Stimulated activated CD8-positive, alpha-beta memory T cell treated with anti-CD3 and anti-CD28 coated beads, Interleukin-15, amount 100 ng/mL, for 48 hours (primary cell): ENCODE measurements at regions not wholly inside any gene's neighbourhood (a gene's known extent, or its start where the extent isn't known, plus 50 kb on each side); places are given as distances from the start of the nearest gene placed in this dataset.

Experiments used
- DNase-seq, 2 donors: peaks; one replicate each; pipeline ENCODE4 v3.0.0-alpha.2; 2020; ENCODE audit warnings: low read depth in 2 of 2

- DNase-seq = no peak
Measured at GRCh38 chr3:118055381-118055780, 979.3 kb downstream of the IGSF11 start.

- DNase-seq = no peak
Measured at GRCh38 chr3:118057086-118057485, 977.6 kb downstream of the IGSF11 start.

DNA sequence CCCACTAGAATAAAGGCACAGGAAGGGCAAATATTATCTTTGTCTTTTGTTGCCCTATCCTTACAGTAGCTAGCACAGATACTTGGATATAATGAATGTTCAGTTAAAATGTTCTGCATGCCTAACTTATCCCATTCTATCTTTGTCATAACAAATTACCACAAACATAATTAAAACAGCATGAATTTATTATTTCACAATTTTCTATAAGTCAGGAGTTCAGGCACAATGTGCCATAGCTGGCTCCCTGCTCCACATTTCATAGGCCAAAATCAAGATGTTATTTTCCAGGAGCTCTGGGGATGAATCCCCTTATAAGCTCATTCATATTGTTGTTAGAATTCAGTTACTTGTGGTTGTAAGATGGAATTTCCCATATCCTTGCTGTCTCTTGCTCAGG is 975.5 kb downstream of the IGSF11 start:
- DNase-seq = no peak

GRCh38 chr3:118067439-118067838 is 967.2 kb downstream of the IGSF11 start:
- no peak for DNase-seq

GRCh38 chr3:118075873-118076272 is 958.8 kb downstream of the IGSF11 start:
- DNase-seq = no peak

GRCh38 chr3:118077332-118077731 is 957.3 kb downstream of the IGSF11 start:
- DNase-seq = no peak

DNA sequence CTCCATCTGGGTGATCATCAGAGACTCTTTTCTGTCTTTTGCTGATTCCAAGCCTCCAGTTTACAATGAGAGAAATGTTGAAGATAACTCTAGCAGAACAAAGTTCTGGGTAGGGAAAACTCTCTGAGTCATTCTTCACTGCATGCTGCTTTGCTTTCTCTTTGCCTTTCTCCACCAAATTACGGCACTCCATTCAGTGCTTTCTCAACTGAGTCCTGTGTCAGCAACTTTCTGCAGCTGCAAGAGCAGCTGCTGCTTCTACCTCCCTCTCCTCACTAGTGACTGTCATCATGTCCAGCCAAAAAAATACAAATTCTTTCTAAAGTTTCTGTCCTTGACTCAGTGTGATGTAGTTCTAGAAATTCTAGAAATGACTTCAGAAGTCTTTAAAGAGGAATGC is 953.8 kb downstream of the IGSF11 start:
- no peak for DNase-seq

GRCh38 chr3:118088696-118089095 is 946.0 kb downstream of the IGSF11 start:
- no peak for DNase-seq

DNA sequence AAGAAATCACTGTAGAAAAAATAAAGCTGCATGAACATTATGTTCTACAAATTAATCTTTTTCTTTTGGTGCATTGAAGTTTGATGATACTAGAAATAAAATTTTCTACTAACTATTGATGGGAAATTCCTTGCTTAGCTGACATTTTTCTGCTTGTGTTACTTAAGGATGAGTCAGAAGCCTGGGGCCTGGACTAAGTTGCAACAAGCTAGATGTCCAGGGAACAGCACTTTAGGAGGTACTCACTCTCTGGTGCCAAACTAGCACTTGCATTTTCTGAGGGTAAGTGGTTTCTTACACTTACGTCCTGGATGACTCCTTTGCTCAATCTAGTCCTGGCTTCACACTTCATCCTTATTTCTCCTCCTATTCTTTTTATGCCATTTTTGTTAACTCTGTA is 945.1 kb downstream of the IGSF11 start:
- DNase-seq = no peak

- DNase-seq = no peak
Measured at GRCh38 chr3:118097226-118097625, 937.4 kb downstream of the IGSF11 start.

- DNase-seq = no peak
Measured at GRCh38 chr3:118097660-118098059, 937.0 kb downstream of the IGSF11 start.

- DNase-seq = no peak
Measured at GRCh38 chr3:118098827-118099226, 935.8 kb downstream of the IGSF11 start.

- no peak for DNase-seq
Measured at GRCh38 chr3:118101891-118102290, 932.8 kb downstream of the IGSF11 start.

- DNase-seq = no peak
Measured at GRCh38 chr3:118102737-118103136, 931.9 kb downstream of the IGSF11 start.

DNA sequence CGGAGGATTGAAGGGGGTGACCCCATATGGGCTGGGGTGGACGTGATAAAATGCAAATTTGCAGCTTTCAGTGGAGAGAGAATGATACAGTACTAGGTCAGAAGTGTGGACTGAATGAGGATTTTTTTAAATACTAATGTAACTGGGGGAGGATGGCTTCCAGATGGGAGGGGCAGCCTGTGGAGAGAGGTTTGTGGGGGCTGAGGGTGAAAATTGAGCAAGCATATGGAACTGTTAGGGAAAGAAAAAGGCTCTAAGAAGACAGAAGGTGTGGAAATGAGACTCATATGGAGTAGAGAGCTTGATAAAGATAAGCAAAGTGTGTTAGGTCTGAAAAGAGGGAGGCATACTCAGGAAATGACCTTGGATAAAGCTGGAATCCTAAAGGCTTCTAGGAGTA is 926.4 kb downstream of the IGSF11 start:
- DNase-seq = no peak

GRCh38 chr3:118108769-118109168 is 925.9 kb downstream of the IGSF11 start:
- no peak for DNase-seq

DNA sequence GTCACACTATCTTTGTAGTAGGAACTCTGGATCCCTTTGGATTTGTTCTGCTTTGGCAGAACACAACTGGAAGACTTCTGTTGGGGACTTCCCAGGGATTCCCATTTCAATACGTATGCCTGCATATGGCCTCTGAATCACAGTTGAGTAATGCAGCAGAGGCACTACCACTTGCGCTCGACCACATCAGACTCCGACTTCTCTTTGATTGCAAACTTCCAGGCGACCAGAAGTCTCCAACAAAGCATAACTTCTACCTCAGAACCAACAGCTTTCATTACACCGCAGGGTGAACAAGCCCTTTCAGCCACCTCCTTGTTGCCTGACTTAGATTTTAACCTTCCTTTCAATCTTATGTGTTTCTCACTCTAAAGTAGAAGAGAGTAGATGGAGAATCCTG is 924.4 kb downstream of the IGSF11 start:
- DNase-seq = no peak

GRCh38 chr3:118116991-118117390 is 917.7 kb downstream of the IGSF11 start:
- DNase-seq = no peak

- no peak for DNase-seq
Measured at GRCh38 chr3:118126751-118127150, 907.9 kb downstream of the IGSF11 start.

GRCh38 chr3:118127992-118128391 is 906.7 kb downstream of the IGSF11 start:
- DNase-seq = no peak

DNA sequence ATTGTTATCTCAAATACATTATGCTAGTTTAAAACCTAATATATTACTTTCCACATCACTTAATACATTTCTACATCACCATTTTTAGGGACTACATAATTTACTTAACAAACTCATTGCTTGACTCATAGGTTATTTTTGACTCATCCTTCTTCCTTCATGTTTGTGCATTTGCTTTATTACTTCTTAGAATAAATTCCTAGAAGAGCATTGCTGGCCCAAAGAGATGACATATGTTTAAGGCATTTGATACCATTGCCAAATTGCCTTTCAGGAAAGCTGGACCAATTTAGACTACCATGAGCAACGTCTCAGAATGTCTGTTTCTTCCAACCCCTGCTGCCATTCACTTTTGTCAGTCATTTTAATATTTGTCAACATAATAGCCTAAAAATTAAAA is 905.8 kb downstream of the IGSF11 start:
- no peak for DNase-seq

DNA sequence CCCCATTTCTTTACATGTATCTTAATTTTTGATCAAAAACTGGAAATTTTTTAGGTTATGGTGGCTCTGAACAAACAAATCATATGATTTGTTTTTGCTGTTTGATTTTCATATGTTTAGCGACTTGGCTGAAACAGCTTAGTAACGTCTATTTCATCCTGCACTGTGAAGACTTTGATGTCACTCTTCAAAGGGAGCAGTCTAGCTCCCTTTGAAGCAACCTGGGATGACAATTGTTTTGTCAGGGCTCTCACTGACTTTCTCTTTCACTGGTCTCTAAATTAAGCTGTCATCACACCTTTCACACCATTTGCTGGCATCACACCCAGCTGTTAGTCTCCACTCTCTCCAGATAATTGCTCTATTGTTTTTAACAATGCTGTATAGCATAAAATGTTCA is 896.9 kb downstream of the IGSF11 start:
- DNase-seq = no peak

GRCh38 chr3:118144919-118145318 is 889.7 kb downstream of the IGSF11 start:
- DNase-seq = no peak

GRCh38 chr3:118146658-118147375 is 887.8 kb downstream of the IGSF11 start:
- DNase-seq = no peak
